ENCODE measurements at regions not wholly inside any gene's neighbourhood (a gene's known extent, or its start where the extent isn't known, plus 50 kb on each side); places are given as distances from the start of the nearest gene placed in this dataset.

DNA sequence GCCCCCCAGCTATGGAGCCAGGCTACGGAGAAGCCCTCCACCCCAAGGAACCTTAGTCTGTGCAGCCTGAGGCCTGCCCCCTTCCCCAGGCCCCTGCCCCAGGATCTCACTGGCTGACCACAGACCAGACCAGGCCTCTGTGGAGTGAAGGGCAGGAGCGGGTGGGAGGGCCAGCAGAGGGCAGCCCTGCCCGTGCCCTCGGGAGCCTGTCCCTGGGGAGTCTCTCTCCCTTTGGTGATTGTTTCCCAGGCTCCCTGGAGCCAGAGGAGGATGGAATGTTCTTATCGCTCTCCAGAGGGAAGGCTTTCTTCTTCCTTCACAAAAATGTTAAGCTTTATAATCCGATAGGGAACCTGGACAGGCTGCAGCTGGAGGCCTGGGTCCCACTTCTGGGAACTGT is 455.3 kb downstream of the SOX6 start:
- CTCF ChIA-PET = no interaction called here
- DNase-seq (ENCODE audit: unreplicated experiment) = no peak
- no TSS peak for BruUV-seq (replicated peaks)

GRCh38 chr11:15901790-15902189 is 454.6 kb downstream of the SOX6 start:
- H3K9me3 Mint-ChIP-seq (ENCODE audit: unreplicated experiment) = no peaks in the 10 kb centered on the region
- H3K36me3 Mint-ChIP-seq (ENCODE audit: insufficient read depth, unreplicated experiment) = no peaks in the 10 kb centered on the region
- no peak for DNase-seq (ENCODE audit: unreplicated experiment)
- intact Hi-C loops (cut with micrococcal nuclease) = no loop called here
- BruUV-seq (replicated peaks) = no TSS peak
- no peaks in the 10 kb centered on the region for H3K27me3 Mint-ChIP-seq (ENCODE audit: insufficient read depth, unreplicated experiment)
- CTCF ChIA-PET = no interaction called here
- POLR2A ChIA-PET = no interaction called here
- peak overlapping the region; percentile 40 for H3K27ac Mint-ChIP-seq (ENCODE audit: low read depth, unreplicated experiment)
- no peak overlapping the region for H3K4me3 Mint-ChIP-seq (ENCODE audit: unreplicated experiment)
- H3K4me1 Mint-ChIP-seq (ENCODE audit: insufficient read depth, unreplicated experiment) = peaks cover 17% of the 10 kb centered on the region
- TF ChIP-seq CTCF (IDR thresholded peaks at IDR 0.05; ENCODE audit: unreplicated experiment) = no peak

More for the DNA sequence above, 455.3 kb downstream of the SOX6 start:
- H3K4me1 Mint-ChIP-seq (ENCODE audit: insufficient read depth, unreplicated experiment) = peaks cover 17% of the 10 kb centered on the region
- no peaks in the 10 kb centered on the region for H3K36me3 Mint-ChIP-seq (ENCODE audit: insufficient read depth, unreplicated experiment)
- TF ChIP-seq CTCF (IDR thresholded peaks at IDR 0.05; ENCODE audit: unreplicated experiment) = no peak
- POLR2A ChIA-PET = no interaction called here
- H3K4me3 Mint-ChIP-seq (ENCODE audit: unreplicated experiment) = no peak overlapping the region
- no peaks in the 10 kb centered on the region for H3K9me3 Mint-ChIP-seq (ENCODE audit: unreplicated experiment)
- no peak overlapping the region for H3K27ac Mint-ChIP-seq (ENCODE audit: low read depth, unreplicated experiment)
- intact Hi-C loops (cut with micrococcal nuclease) = no loop called here
- no peaks in the 10 kb centered on the region for H3K27me3 Mint-ChIP-seq (ENCODE audit: insufficient read depth, unreplicated experiment)

DNA sequence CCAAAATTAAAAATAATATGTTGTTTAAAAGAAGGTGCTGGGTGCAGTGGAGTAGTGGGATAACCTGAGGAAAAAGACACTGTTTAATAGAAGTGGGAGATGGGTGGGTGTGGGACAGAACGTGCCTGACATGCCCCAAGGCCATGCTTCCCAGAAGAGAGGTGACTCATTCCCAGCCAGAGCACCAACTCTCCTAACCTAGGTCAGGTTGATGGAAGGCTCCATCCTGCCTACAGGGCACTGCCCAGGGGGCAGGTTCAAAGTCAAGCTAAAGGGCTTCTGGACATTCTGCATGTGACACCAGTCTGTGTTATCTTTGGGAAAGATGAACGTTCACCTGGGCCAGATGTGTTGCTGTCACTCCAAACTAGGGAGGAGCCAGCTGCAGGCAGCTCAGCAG is 453.1 kb downstream of the SOX6 start:
- intact Hi-C loops (cut with micrococcal nuclease) = no loop called here
- H3K27ac Mint-ChIP-seq (ENCODE audit: low read depth, unreplicated experiment) = peak overlapping the region; percentile 50

GRCh38 chr11:15905366-15906104 is 450.8 kb downstream of the SOX6 start:
- Mint-ChIP-seq H3K27me3 (ENCODE audit: insufficient read depth, unreplicated experiment) (no peaks in the 10 kb centered on the region), H3K27ac (ENCODE audit: low read depth, unreplicated experiment) (no peak overlapping the region), H3K9me3 (ENCODE audit: unreplicated experiment) (no peaks in the 10 kb centered on the region), H3K36me3 (ENCODE audit: insufficient read depth, unreplicated experiment) (no peaks in the 10 kb centered on the region), H3K4me3 (ENCODE audit: unreplicated experiment) (no peak overlapping the region), H3K4me1 (ENCODE audit: insufficient read depth, unreplicated experiment) (peaks cover 17% of the 10 kb centered on the region)
- CTCF ChIA-PET = interaction anchor here (1.1 kb wide), 1 partner anchor 17 kb away, joined by 3 read pairs; no protein-coding TSS in a partner anchor
- no peak for DNase-seq (ENCODE audit: unreplicated experiment)
- intact Hi-C loops (cut with micrococcal nuclease) = no loop called here
- POLR2A ChIA-PET = no interaction called here
- BruUV-seq (replicated peaks) = no TSS peak
- TF ChIP-seq CTCF (IDR thresholded peaks at IDR 0.05; ENCODE audit: unreplicated experiment) = no peak

More for the DNA sequence above, 453.1 kb downstream of the SOX6 start:
- H3K27me3 Mint-ChIP-seq (ENCODE audit: insufficient read depth, unreplicated experiment) = no peaks in the 10 kb centered on the region
- no peak for TF ChIP-seq CTCF (IDR thresholded peaks at IDR 0.05; ENCODE audit: unreplicated experiment)
- ChIA-PET CTCF (interaction anchor here (1.0 kb wide), 1 partner anchor 71 kb away, joined by 3 read pairs; no protein-coding TSS in a partner anchor), POLR2A (no interaction called here)
- DNase-seq (ENCODE audit: unreplicated experiment) = peak; percentile 61
- no peaks in the 10 kb centered on the region for H3K36me3 Mint-ChIP-seq (ENCODE audit: insufficient read depth, unreplicated experiment)
- BruUV-seq (replicated peaks) = no TSS peak
- peaks cover 17% of the 10 kb centered on the region for H3K4me1 Mint-ChIP-seq (ENCODE audit: insufficient read depth, unreplicated experiment)
- no peaks in the 10 kb centered on the region for H3K9me3 Mint-ChIP-seq (ENCODE audit: unreplicated experiment)
- H3K4me3 Mint-ChIP-seq (ENCODE audit: unreplicated experiment) = no peak overlapping the region
